HG03558 (cell line): ENCODE measurements at regions not wholly inside any gene's neighbourhood (a gene's known extent, or its start where the extent isn't known, plus 50 kb on each side); places are given as distances from the start of the nearest gene placed in this dataset.
"Not testable (repeated sequence)": the region's sequence is repeated elsewhere in the genome, so short reads cannot be mapped to it uniquely, and the experiment has no call there.

Source experiments
- ATAC-seq: cut with Tn5 transposase; IDR thresholded peaks from one replicate; pipeline ENCODE4 v1.9.1; 2021; ENCODE audit warnings: moderate number of reproducible peaks; ENCODE audit not compliant: unreplicated experiment; ENCODE audit errors: extremely low read depth

DNA sequence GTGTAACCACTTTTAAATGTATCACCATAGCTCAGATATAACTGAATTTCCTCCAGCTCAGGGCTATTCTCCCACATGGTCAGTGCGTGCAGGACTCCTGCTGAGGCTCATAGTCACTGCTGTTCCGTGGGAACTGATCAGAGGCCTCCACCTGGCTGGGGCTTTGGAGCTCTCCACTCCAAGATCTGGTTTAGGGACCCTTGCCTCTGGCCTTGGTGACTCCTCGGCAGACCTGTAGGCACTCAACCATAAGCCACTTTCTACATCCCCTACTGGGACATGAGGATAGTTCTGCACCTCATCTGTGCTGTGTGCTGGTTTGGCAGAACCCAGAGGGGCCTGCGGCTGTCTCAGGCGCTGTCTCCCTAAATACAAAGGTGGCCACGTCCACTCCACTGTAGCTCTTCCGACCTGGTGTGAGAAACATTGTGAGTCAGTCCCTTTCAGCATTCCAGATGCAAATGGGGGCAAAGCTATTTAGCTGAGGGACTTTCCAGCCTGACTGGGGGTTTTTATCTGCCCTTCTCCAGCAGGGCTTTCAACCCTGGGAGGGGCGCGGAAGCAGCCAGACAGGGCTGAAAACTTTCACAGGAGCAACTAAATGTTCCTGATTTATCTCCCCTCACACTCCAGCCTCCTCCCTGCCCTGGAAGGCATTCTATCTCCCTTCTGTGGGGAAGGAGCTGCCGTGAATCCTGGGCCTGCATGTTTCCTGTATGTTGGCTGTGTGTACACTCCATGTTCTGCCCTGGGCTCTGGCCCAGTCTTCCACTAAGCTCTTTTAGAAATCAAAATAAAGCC, 218.3 kb upstream of the DAAM1 start:
- ATAC-seq, result no peak

DNA sequence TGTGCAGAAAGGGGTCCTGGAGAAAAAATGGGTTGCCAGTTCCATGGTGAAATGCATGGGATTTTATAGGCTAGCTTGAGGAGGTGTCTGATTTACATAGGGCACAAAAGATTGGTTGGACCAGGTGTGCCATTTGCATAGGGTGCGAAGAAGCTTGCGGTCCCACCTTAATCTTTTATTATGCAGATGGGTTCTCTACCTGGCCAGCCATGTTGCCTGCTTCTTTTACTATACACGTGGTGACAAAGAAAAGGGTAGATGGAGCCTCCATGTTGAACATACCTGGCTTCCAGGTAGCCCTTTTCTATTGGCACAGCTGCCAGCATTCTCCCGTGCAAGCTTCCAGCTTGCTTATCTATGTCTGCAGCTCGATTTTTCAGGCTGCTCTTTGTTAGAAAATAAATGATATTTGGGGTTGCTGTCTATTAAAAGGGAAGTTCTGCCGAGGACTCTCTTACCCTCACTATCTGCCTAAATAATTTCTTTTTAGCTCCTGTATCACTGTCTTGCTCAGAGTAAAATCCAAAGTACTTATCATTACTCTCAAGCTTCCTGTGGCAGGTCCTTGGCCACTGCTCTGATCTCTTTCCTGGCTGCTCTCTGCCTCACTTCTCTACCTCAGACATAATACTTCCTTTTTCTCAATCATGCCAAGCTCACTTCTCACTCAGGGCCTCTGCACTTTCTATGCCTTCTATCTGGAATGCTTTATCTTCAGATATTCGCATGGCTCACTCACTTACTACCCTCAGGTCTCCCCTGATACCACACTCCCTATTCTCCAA, 216.0 kb upstream of the DAAM1 start:
- ATAC-seq, result no peak

DNA sequence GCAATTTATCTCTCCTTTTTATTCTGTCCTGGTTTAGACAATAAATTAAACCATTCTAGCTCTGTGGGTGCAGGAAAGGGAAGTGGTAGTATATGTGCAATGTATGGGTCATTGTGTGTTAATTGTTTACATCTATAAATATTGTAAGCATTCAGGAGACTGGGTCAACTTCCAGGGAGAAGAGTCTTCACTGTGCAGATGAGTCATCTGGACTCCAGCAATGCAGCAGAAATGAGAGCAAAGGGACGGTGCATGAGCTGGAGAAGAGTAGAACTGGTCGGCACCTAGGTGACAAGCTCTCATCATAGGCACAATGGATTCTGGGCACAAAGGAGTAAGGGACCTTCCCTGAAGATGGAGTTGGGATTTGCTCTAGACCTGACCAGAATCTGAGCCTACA, 211.1 kb upstream of the DAAM1 start:
- ATAC-seq, result no peak

DNA sequence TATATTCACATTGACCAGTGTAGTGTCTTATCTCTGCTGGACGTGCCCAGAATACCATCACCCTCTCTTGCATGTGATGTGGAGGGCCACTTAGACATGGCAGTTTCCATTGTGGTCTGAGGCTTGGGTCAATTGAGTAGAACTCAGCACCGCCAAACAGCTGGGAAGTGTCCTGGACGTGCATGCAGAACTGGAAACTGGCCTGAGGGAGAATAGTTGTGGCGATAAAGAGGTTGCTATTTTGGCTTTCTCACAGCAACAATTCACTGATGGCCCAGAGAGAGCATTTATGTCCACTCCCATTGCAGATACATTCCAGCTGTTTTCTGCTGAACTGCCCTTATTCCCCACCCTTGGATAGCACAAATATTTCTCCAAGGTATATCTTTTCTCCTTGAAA, 210.1 kb upstream of the DAAM1 start:
- no peak for ATAC-seq

DNA sequence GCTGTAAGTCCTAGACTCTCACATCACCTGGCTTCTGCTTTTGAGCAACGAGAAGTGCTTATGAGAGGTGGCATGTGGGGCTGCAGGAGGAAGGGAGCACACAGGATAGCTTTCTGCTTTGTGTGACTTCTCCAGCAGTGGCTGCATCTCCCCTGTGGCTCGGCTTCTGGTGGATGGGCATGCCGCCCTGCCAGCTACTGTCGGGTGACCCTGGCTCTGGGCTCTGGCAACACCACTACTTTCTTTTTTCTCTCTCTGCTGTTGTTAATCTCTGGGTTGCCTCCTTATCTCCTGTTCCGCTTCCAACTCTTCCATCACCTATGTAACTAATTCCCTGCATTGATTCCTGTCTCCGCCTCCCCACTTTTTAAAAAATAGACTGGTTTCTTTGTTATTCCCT, 209.1 kb upstream of the DAAM1 start:
- ATAC-seq, result no peak

DNA sequence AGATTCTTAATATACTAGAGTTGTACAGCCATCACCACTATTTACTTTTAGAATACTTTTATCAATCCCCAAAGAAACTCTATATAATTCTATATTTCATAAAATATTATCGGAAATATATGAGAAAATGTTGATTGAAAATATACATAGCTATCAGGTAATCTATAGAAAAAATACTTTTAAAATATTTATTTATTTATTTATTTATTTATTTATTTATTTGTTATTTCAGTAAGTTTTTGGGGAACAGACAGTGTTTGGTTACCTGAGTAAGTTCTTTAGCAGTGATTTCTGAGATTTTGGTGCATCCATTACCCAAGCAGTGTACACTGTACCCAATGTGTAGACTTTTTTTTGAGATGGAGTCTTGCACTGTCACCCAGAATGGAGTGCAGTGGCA, 206.6 kb upstream of the DAAM1 start:
- no peak for ATAC-seq

DNA sequence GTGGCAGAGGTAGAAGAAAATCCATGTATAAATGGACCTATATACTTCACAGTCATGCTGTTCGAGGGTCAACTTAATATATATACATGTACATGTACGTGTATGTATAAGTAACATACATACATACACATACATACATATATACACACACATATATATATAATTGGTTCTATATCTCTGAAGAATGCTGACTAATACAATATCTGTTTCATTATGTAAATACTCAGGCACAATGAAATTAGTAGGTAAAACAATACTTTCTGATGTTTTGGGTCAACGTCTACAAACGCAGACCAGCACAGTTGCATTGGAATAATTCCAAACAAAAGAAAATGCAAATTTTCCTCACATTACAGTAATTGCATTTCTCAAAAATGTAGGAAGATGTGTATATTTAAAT, 202.7 kb upstream of the DAAM1 start:
- ATAC-seq, result no peak

DNA sequence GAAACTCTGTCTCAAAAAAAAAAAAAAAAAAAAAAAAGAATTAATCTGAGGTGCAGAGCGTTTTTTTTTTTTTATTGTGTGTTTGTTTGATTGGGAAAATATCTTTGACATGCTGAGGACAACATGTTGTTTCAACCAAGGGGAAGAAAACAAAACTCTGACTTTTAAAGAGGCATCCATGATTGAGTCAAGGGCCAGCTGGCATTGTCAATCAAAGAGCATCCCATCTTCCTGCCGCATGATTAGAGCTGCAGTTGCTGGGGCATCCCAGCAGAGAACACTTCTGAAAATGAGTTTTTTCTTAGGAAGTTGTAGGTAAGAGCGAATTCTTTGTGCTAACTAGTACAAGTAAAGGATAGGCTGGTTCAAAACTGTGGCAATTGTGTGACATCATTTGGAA, 200.9 kb upstream of the DAAM1 start:
- ATAC-seq, result no peak

DNA sequence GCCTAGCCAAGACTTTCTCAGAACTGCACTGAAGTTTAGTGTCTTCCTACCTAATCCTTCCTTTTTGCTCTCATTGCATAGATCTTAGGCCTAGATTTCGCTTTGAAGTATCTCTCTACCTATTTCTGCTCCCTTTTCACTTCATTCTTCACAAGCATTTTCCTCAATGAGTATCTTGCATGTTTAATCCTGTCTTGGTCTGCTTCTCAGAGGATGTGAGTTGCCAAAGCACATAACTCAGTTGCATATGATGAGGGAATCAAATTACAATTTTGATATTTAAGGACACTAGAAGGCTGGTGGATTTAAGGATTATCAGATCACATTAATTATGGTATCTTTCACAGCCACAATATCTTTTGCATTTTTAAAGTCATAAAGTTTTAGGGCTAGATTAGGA, 195.5 kb upstream of the DAAM1 start:
- ATAC-seq, result no peak

DNA sequence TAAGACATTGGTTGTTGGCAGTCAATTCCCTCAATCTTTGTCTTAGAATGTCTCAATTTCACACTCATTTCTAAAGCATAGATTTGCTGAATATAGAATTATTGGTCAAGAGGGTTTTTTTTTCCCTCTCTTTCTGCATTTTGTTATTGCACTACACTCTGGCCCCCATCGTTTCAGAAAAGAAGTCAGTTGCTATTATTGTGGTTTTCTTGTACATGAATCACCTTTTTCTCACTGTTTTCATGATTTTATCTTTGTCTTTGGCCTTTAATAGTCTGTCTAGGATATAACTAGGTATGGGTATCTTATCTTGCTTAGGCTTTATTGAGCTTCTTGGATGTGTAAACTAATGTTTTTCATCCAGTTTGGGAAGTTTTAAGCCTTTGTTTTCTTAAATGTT, 194.3 kb upstream of the DAAM1 start:
- ATAC-seq, result no peak

DNA sequence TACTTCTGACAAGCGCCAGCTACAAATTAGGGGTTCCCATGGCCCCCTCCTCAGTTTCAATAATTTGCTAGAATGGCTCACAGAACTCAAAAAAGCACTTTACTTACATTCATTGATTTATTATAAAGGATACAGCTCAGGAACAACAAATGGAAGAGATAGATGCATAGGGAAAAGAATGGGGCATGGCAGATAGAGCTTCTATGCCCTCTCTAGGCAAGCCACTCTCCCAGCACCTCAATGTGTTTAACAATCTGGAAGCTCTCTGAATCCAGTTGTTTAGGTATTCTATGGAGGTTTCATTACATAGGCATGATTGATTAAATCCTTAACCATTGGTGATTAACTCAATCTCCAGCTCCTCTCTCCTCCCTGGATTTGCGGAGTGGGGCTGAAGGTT, 184.5 kb upstream of the DAAM1 start:
- ATAC-seq, result no peak

DNA sequence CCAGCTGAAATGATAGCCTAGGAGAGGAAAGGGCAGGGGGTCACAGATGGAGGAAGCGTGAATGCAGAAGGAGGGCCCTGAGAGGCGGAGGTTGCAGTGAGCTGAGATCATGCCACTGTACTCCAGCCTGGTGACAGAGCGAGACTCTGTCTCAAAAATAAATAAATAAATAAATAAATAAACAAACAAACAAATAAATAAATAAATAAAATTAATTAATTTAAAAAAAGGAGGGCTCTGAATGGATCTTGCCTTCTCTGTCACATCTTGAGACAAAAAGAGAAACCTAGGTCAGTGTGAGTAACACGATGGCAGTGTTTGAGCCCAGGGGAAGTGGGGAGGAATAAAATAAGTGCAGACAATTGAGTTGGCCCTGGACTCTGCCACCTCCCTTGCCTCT, 182.3 kb upstream of the DAAM1 start:
- not testable (repeated sequence) for ATAC-seq

DNA sequence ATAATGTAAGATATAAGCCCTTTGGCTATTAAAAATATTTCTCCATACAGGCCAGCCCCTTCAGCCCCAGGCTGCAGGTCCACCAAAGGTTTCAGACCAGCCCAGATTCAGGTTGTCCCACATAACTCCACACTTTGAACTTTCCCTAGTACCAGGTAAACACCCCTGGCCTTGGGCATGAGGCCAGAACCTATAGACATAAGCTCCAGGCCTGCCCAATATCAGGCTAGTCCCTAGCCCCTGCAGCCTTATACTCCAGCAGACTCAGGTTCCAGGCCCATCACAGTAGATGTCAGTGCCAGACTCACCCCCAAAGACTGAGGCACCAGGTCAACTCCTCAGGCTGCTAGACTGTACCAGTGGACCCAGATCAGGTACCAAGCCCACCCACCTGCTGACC, 178.5 kb upstream of the DAAM1 start:
- no peak for ATAC-seq

DNA sequence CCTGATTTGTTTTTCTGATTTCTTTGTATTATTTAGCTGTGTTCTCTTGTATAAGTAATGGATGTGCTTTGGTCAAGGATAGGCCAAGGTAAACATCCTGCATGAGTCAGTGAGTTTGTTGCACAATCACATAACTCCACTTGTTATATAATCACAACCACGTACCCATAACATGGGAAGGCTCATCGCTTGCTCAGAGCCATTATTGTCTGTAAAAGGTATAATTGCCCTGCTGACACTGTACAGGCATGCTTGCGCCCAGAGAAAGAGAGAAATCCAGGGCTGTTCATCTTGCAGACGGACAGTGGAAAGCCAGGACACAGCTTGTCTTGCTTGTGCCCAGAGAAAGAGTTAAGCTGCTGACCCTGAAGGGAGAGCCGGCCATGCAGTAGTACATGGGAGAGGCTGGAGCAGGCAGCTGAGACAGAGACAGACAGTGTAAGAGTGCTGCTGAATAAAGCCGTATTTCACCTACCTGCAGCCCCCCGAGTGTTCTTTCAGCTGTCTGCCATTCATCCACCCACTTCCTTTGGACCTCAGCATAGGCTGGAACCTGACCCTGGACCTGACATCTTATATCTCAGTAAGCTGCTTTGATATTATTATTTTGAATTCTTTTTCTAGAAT, 174.7 kb upstream of the DAAM1 start:
- ATAC-seq, result no peak

DNA sequence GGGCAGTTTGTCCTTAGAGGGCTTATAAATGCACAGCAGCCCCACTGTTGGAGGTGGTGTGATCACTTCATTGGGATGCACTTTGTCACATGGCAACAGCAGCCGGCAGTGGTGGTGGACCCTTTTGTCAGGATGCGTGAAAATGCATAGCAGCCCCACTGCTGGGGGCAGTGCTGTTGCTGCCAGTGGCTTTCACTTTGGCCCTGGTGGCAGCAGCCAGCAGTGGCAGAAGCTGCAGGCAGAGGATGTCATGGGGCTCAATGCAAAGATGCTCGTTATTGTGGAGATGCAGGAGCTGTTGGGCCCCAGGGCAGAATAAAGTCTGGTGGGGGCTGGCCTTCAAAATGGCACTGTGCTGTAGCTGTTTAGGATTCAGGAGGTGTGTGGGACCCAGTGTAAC, 173.0 kb upstream of the DAAM1 start:
- ATAC-seq, result no peak

DNA sequence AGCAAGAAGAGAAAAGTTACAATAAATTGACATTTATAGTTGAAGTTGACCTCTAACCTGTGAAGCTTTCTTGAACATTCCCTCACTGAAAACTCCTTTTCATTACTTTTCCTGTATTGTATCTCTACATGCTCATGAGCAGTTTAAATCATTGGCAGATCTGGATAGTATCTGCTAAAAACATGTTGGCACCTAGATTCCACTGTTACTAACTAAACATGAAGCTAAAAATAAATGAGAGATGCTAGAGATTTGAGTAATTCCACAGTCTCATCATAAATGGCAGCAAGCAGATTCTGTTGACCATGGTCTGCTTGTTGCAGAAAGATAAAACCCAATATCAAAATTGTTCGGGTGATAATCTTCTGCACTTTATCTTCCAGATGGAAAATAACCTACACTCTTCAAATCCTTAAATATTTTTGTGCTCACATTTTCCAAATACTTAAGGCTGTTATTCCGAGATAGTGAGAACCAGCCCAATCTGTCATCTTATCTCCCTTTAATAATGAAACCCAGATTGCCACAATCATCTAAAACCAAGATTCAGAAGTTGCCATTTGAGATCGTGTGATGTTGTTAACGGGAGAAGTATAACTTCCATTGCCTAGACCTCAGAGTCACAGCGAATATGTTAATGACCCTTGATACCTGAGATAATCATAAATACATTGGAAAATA, 171.0 kb upstream of the DAAM1 start:
- no peak for ATAC-seq

DNA sequence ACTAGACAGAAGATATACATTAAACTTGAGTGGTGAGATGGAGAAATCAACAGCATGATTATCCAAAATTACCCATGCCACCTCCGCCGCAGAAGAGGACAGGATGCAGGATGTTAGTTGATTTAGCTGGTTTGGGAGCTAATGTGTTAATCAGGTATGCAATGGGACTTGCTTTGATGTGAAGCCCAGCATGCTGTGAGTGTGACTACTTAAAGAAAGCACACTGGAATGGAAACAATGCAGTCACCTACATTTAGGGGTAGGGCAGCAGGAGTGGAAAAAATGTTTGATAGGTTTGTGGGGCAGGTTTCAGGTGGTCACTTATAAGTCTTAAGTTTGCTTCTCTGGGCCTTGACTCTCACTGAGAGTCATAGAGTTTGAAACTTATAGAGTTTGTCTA, 170.0 kb upstream of the DAAM1 start:
- ATAC-seq, result no peak

DNA sequence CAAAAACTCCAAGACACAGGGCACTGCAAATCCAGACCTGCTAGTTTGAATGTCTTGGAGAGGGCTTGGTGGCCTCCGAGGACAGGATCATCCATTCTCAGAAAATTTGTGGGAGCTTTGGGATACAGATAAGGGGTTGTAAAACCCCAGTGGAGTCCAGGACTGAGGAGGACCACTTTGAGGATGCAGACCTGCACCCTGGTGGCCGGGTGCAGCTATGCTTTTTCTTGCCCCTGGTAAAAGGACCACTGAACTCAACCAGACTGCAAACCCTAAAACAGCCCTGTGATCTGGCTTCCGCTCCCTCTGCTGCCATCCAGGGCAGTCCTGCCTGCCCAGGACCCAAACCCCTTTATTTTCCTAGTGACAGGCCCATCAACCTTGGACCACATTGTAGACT, 169.5 kb upstream of the DAAM1 start:
- ATAC-seq, result no peak

DNA sequence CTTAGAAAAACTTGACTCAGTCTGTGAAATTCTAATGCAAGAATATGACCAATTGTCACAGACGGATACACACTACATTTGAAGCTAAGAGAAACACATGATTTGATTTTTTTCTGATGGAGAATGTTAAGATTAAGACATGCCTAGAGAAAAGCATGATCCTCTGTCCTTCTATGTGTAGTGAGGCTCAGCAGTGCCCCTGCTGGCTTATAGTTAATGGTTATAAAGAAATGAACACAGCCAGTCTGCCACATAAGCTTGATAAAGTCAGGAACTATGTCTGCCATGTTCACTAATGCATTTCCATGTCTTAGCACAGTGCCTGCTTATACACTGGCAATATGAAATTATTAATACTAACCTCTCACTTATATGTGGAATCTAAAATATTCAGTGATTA, 168.1 kb upstream of the DAAM1 start:
- ATAC-seq, result no peak

DNA sequence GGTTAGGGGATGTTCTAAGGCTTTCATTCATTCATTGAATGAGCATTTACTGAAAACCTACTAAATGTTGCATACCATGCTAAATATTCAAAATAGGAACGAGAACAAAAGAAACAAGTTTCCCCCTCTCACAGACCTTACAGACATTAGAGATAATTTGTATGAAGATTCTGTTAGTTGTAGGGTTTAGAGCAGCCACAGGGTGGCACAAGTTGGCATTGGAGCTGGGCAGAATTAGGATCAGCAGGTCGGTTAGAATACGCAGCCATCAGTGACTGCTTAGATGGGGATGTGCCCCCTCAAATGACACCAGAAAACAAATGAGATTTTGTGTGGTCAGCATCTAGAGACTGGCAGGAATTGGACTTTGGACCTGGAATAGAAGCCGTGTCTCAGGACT, 166.3 kb upstream of the DAAM1 start:
- ATAC-seq, result no peak

DNA sequence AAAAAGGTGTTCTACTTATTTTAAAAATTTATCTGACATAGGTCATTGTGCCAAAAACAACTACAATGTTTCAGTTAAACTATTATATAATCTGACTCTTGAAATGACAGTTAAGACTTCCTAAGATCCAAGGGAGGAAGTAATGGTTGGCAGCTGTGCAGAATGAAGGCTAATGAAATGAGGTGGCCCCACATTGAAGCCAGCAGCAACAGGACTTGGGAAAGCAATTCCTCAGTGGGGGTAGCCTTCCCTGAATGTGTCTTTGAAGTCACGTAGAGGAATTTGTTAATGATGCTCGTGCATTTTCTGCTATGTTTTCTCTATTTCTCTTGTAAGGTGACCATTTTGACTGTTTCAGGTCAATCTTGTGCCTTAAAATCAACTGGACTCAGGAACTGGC, 162.4 kb upstream of the DAAM1 start:
- no peak for ATAC-seq
